ENCODE measurements at regions not wholly inside any gene's neighbourhood (a gene's known extent, or its start where the extent isn't known, plus 50 kb on each side); places are given as distances from the start of the nearest gene placed in this dataset.

GRCh38 chr1:221944247-221944870, 202.5 kb upstream of the DUSP10 start:
- DNase-seq, result no peak

GRCh38 chr1:221940631-221941030, 198.7 kb upstream of the DUSP10 start:
- DNase-seq, result no peak

- no peak for DNase-seq
These were observed 197.7 kb upstream of the DUSP10 start for GRCh38 chr1:221939607-221940006.

GRCh38 chr1:221937155-221937953, 195.5 kb upstream of the DUSP10 start:
- DNase-seq, result no peak

GRCh38 chr1:221933814-221934213, 191.9 kb upstream of the DUSP10 start:
- no peak for DNase-seq

GRCh38 chr1:221926441-221926840, 184.6 kb upstream of the DUSP10 start:
- no peak for DNase-seq

GRCh38 chr1:221925947-221926346, 184.1 kb upstream of the DUSP10 start:
- DNase-seq, result peak; percentile 8

- peak; percentile 31 for DNase-seq
These were observed 182.2 kb upstream of the DUSP10 start for GRCh38 chr1:221923929-221924598.

- DNase-seq, result no peak
These were observed 180.0 kb upstream of the DUSP10 start for GRCh38 chr1:221921936-221922335.

GRCh38 chr1:221919743-221920142, 177.9 kb upstream of the DUSP10 start:
- DNase-seq, result no peak

- no peak for DNase-seq
These were observed 177.5 kb upstream of the DUSP10 start for GRCh38 chr1:221919341-221919740.

- no peak for DNase-seq
These were observed 174.3 kb upstream of the DUSP10 start for GRCh38 chr1:221916176-221916575.

GRCh38 chr1:221915764-221916163, 173.9 kb upstream of the DUSP10 start:
- DNase-seq, result no peak

- no peak for DNase-seq
These were observed 171.5 kb upstream of the DUSP10 start for GRCh38 chr1:221913351-221913892.

- peak; percentile 8 for DNase-seq
These were observed 170.3 kb upstream of the DUSP10 start for GRCh38 chr1:221912230-221912629.

- no peak for DNase-seq
These were observed 169.8 kb upstream of the DUSP10 start for GRCh38 chr1:221911714-221912113.

GRCh38 chr1:221910222-221910621, 168.3 kb upstream of the DUSP10 start:
- DNase-seq, result no peak

GRCh38 chr1:221908573-221908972, 166.7 kb upstream of the DUSP10 start:
- no peak for DNase-seq

- DNase-seq, result no peak
These were observed 165.5 kb upstream of the DUSP10 start for GRCh38 chr1:221907166-221907932.

- no peak for DNase-seq
These were observed 163.9 kb upstream of the DUSP10 start for GRCh38 chr1:221905802-221906201.

GRCh38 chr1:221904319-221904718, 162.4 kb upstream of the DUSP10 start:
- no peak for DNase-seq

- DNase-seq, result no peak
These were observed 161.7 kb upstream of the DUSP10 start for GRCh38 chr1:221903594-221903993.

- DNase-seq, result no peak
These were observed 161.1 kb upstream of the DUSP10 start for GRCh38 chr1:221902961-221903360.
